ENCODE measurements at regions not wholly inside any gene's neighbourhood (a gene's known extent, or its start where the extent isn't known, plus 50 kb on each side); places are given as distances from the start of the nearest gene placed in this dataset.
"Not testable (repeated sequence)": the region's sequence is repeated elsewhere in the genome, so short reads cannot be mapped to it uniquely, and the experiment has no call there.

- FAIRE-seq (no peak), DNase-seq (ENCODE audit: insufficient read length, low spot score) (no peak)
- no peak for TF ChIP-seq CTCF (IDR thresholded peaks at IDR 0.05; ENCODE audit: insufficient read depth, missing control alignments)
These were observed 488.3 kb downstream of the MN1 start for GRCh38 chr22:27312966-27313855.

GRCh38 chr22:27314276-27314807 lies 487.2 kb downstream of the MN1 start:
- no peak for DNase-seq (ENCODE audit: insufficient read length, low spot score)
- TF ChIP-seq CTCF (IDR thresholded peaks at IDR 0.05; ENCODE audit: insufficient read depth, missing control alignments) = no peak
- FAIRE-seq = no peak

DNA sequence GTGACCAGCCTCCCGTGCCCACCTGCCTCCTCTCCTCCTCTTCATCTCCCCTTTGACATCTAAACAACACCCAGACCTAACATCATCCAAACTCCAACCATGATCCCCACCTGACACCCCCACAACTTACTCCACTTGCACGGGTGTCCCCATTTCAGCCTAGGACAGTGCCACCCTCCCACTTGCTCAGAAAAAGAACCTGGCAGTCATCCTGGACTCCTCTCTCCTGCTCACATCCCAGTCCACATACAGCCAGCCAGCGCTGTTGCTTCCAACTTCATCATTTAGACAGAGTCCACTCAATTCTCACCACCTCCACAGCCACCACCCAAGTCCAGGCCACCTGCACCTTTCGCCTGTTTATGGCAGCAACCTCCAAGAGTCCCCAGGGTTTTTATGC lies 485.7 kb downstream of the MN1 start:
- no peak for TF ChIP-seq CTCF (IDR thresholded peaks at IDR 0.05; ENCODE audit: insufficient read depth, missing control alignments)
- no peak for FAIRE-seq

GRCh38 chr22:27317096-27317495 lies 484.5 kb downstream of the MN1 start:
- no peak for TF ChIP-seq CTCF (IDR thresholded peaks at IDR 0.05; ENCODE audit: insufficient read depth, missing control alignments)
- DNase-seq (ENCODE audit: insufficient read length, low spot score) (no peak), FAIRE-seq (no peak)

More for the DNA sequence above, 485.7 kb downstream of the MN1 start:
- DNase-seq (ENCODE audit: insufficient read length, low spot score) = no peak

- FAIRE-seq (no peak), DNase-seq (ENCODE audit: insufficient read length, low spot score) (no peak)
- no peak for TF ChIP-seq CTCF (IDR thresholded peaks at IDR 0.05; ENCODE audit: insufficient read depth, missing control alignments)
These were observed 483.6 kb downstream of the MN1 start for GRCh38 chr22:27317971-27318428.

- DNase-seq (ENCODE audit: insufficient read length, low spot score) (no peak), FAIRE-seq (no peak)
- TF ChIP-seq CTCF (IDR thresholded peaks at IDR 0.05; ENCODE audit: insufficient read depth, missing control alignments) = no peak
These were observed 483.0 kb downstream of the MN1 start for GRCh38 chr22:27318516-27318915.

GRCh38 chr22:27323661-27324060 lies 477.9 kb downstream of the MN1 start:
- TF ChIP-seq CTCF (IDR thresholded peaks at IDR 0.05; ENCODE audit: insufficient read depth, missing control alignments) = no peak
- FAIRE-seq = no peak
- no peak for DNase-seq (ENCODE audit: insufficient read length, low spot score)

DNA sequence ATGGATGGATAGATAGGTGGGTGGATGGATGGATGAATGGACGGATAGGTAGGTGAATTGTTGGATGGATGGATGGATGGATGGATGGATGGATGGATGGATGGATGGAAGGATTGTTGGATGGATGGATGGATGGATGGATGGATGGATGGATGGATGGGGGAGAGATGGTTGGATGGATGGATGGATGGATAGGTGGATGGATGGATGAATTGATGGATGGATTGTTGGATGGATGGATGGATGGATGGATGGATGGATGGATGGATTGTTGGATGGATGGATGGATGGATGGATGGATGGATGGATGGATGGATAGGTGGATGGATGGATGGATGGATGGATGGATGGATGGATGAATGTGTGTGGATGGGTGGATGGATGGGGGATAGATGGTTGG lies 476.6 kb downstream of the MN1 start:
- DNase-seq (ENCODE audit: insufficient read length, low spot score); FAIRE-seq: not testable (repeated sequence)

Data from D721Med (cell line).